ENCODE measurements at regions not wholly inside any gene's neighbourhood (a gene's known extent, or its start where the extent isn't known, plus 50 kb on each side); places are given as distances from the start of the nearest gene placed in this dataset.
A peak's percentile ranks its signal among the peaks of the same experiment; 100 is the strongest.

GRCh38 chrX:7280520-7280919 lies 132.6 kb upstream of the PUDP start:
- Histone ChIP-seq H3K9ac (ENCODE audit: insufficient read depth in 1 of 2, low read length in 2 of 2) (no peak overlapping the region), H3K4me3 (no peak overlapping the region), H3K36me3 (ENCODE audit: control insufficient read depth in 4 of 4, insufficient read depth in 4 of 4, low read length in 4 of 4) (no peaks in the 10 kb centered on the region), H3K27me3 (ENCODE audit: control insufficient read depth in 3 of 3, insufficient read depth in 3 of 3, low read length in 2 of 3) (peaks cover 0 to 18% (median 11%) of the 10 kb centered on the region in 3 donors), H3K4me1 (ENCODE audit: control insufficient read depth in 5 of 5, insufficient read depth in 5 of 5, low read length in 5 of 5) (no peaks in the 10 kb centered on the region), H3K9me3 (ENCODE audit: control insufficient read depth in 4 of 4, insufficient read depth in 3 of 4, low read length in 3 of 4) (no peaks in the 10 kb centered on the region), H3K27ac (ENCODE audit: low read depth in 1 of 2, low read length in 1 of 2) (no peak overlapping the region)
- no peak for ATAC-seq (ENCODE audit: insufficient read depth, low FRiP score)
- whole genome bisulfite sequencing, 2 donors, result 51 to 66% methylated on average over 2 of the region's 2 CpGs
- no peak for DNase-seq
- no peak for TF ChIP-seq CTCF (IDR thresholded peaks at IDR 0.05; ENCODE audit: control extremely low read depth, extremely low read depth)

GRCh38 chrX:7272346-7272745 lies 124.4 kb upstream of the PUDP start:
- Histone ChIP-seq H3K27me3 (ENCODE audit: control insufficient read depth in 3 of 3, insufficient read depth in 3 of 3, low read length in 2 of 3) (peaks cover 0 to 34% (median 13%) of the 10 kb centered on the region in 3 donors), H3K4me1 (ENCODE audit: control insufficient read depth in 5 of 5, insufficient read depth in 5 of 5, low read length in 5 of 5) (peaks cover 0 to 4% (median 2%) of the 10 kb centered on the region in 5 donors), H3K9ac (ENCODE audit: insufficient read depth in 1 of 2, low read length in 2 of 2) (no peak overlapping the region), H3K9me3 (ENCODE audit: control insufficient read depth in 4 of 4, insufficient read depth in 3 of 4, low read length in 3 of 4) (no peaks in the 10 kb centered on the region), H3K27ac (ENCODE audit: low read depth in 1 of 2, low read length in 1 of 2) (no peak overlapping the region), H3K4me3 (no peak overlapping the region), H3K36me3 (ENCODE audit: control insufficient read depth in 4 of 4, insufficient read depth in 4 of 4, low read length in 4 of 4) (no peaks in the 10 kb centered on the region)
- DNase-seq (no peak), ATAC-seq (ENCODE audit: insufficient read depth, low FRiP score) (no peak)
- WGBS, 2 donors, result 51 to 64% methylated on average over 6 of the region's 6 CpGs
- TF ChIP-seq CTCF (IDR thresholded peaks at IDR 0.05; ENCODE audit: control extremely low read depth, extremely low read depth), result no peak

GRCh38 chrX:7270933-7271332 lies 123.0 kb upstream of the PUDP start:
- H3K27ac ChIP-seq (ENCODE audit: low read depth in 1 of 2, low read length in 1 of 2), result no peak overlapping the region
- TF ChIP-seq CTCF (IDR thresholded peaks at IDR 0.05; ENCODE audit: control extremely low read depth, extremely low read depth), result no peak
- 75% methylated on average over 3 of the region's 3 CpGs for WGBS, 2 donors
- H3K4me1 ChIP-seq (ENCODE audit: control insufficient read depth in 5 of 5, insufficient read depth in 5 of 5, low read length in 5 of 5), result peaks cover 0 to 4% (median 2%) of the 10 kb centered on the region in 5 donors
- H3K36me3 ChIP-seq (ENCODE audit: control insufficient read depth in 4 of 4, insufficient read depth in 4 of 4, low read length in 4 of 4), result no peaks in the 10 kb centered on the region
- DNase-seq (no peak), ATAC-seq (ENCODE audit: insufficient read depth, low FRiP score) (no peak)
- H3K27me3 ChIP-seq (ENCODE audit: control insufficient read depth in 3 of 3, insufficient read depth in 3 of 3, low read length in 2 of 3), result peaks cover 0 to 41% (median 9%) of the 10 kb centered on the region in 3 donors
- H3K4me3 ChIP-seq, result no peak overlapping the region
- H3K9ac ChIP-seq (ENCODE audit: insufficient read depth in 1 of 2, low read length in 2 of 2), result no peak overlapping the region
- H3K9me3 ChIP-seq (ENCODE audit: control insufficient read depth in 4 of 4, insufficient read depth in 3 of 4, low read length in 3 of 4), result no peaks in the 10 kb centered on the region

- Histone ChIP-seq H3K9ac (ENCODE audit: insufficient read depth in 1 of 2, low read length in 2 of 2) (no peak overlapping the region), H3K4me1 (ENCODE audit: control insufficient read depth in 5 of 5, insufficient read depth in 5 of 5, low read length in 5 of 5) (peaks cover 0 to 4% (median 2%) of the 10 kb centered on the region in 5 donors), H3K4me3 (no peak overlapping the region), H3K9me3 (ENCODE audit: control insufficient read depth in 4 of 4, insufficient read depth in 3 of 4, low read length in 3 of 4) (no peaks in the 10 kb centered on the region), H3K36me3 (ENCODE audit: control insufficient read depth in 4 of 4, insufficient read depth in 4 of 4, low read length in 4 of 4) (no peaks in the 10 kb centered on the region), H3K27ac (ENCODE audit: low read depth in 1 of 2, low read length in 1 of 2) (no peak overlapping the region), H3K27me3 (ENCODE audit: control insufficient read depth in 3 of 3, insufficient read depth in 3 of 3, low read length in 2 of 3) (peaks cover 0 to 46% (median 9%) of the 10 kb centered on the region in 3 donors)
- WGBS, 2 donors, result 21 to 49% methylated on average over 3 of the region's 3 CpGs
- DNase-seq (peak in 1 of 3 donors; percentile 13), ATAC-seq (ENCODE audit: insufficient read depth, low FRiP score) (no peak)
- no peak for TF ChIP-seq CTCF (IDR thresholded peaks at IDR 0.05; ENCODE audit: control extremely low read depth, extremely low read depth)
These were observed 122.0 kb upstream of the PUDP start for GRCh38 chrX:7269991-7270390.
